Muscle of leg (tissue), 3 donors: ENCODE measurements at regions not wholly inside any gene's neighbourhood (a gene's known extent, or its start where the extent isn't known, plus 50 kb on each side); places are given as distances from the start of the nearest gene placed in this dataset.
A peak's percentile ranks its signal among the peaks of the same experiment; 100 is the strongest.

Source experiments
- DNase-seq: peaks from one replicate; pipeline ENCODE4 v3.0.0; 2013
- H3K27ac ChIP-seq: one replicate; pipeline ENCODE4 v1.5.1; 2013; ENCODE audit warnings: mild to moderate bottlenecking, low read length, control low read depth
- H3K27me3 ChIP-seq: one replicate; pipeline ENCODE4 v1.6.1; 2013; ENCODE audit warnings: low read length; ENCODE audit not compliant: control insufficient read depth, insufficient read depth
- H3K36me3 ChIP-seq: one replicate; pipeline ENCODE4 v1.6.1; 2013; ENCODE audit warnings: low read length; ENCODE audit not compliant: control insufficient read depth, insufficient read depth
- H3K4me1 ChIP-seq: one replicate; pipeline ENCODE4 v1.6.1; 2013; ENCODE audit warnings: low read length; ENCODE audit not compliant: control insufficient read depth, insufficient read depth
- H3K4me3 ChIP-seq: one replicate; pipeline ENCODE4 v1.5.1; 2013; ENCODE audit warnings: low read length, control low read depth
- H3K9me3 ChIP-seq: replicated peaks from 2 replicates; pipeline ENCODE4 v1.6.1; 2013; ENCODE audit warnings: low read depth, low read length; ENCODE audit not compliant: control insufficient read depth
- WGBS: methylation state at CpG from one replicate; pipeline ENCODE4 v1.1.5; 2013; ENCODE audit warnings: missing lambda C conversion rate; ENCODE audit not compliant: insufficient coverage; 5-methylcytosine and 5-hydroxymethylcytosine counted together

GRCh38 chr4:149140841-149141240 is 674.8 kb downstream of the IQCM start:
- Histone ChIP-seq H3K27me3 (no peaks in the 10 kb centered on the region), H3K36me3 (no peaks in the 10 kb centered on the region), H3K4me1 (peaks cover 7% of the 10 kb centered on the region), H3K27ac (no peak overlapping the region), H3K9me3 (no peaks in the 10 kb centered on the region), H3K4me3 (no peak overlapping the region)
- no CpG with 5 or more reads among the region's 2 CpGs for WGBS
- DNase-seq = no peak

- Histone ChIP-seq H3K4me3 (no peak overlapping the region), H3K27me3 (no peaks in the 10 kb centered on the region), H3K36me3 (no peaks in the 10 kb centered on the region), H3K27ac (peak overlapping the region; percentile 8), H3K4me1 (peaks cover 7% of the 10 kb centered on the region), H3K9me3 (peaks cover 10% of the 10 kb centered on the region)
- WGBS = 13% methylated on average over 1 of the region's 3 CpGs
- peak; percentile 75 for DNase-seq
These were observed 678.6 kb downstream of the IQCM start for GRCh38 chr4:149136951-149137620.

GRCh38 chr4:149135062-149135461 is 680.6 kb downstream of the IQCM start:
- no peak overlapping the region for H3K27ac ChIP-seq
- WGBS = no CpG with 5 or more reads among the region's 4 CpGs
- no peak overlapping the region for H3K4me3 ChIP-seq

GRCh38 chr4:149121023-149121404 is 678.8 kb upstream of the NR3C2 start:
- WGBS = no CpG with 5 or more reads among the region's 5 CpGs
- Histone ChIP-seq H3K27ac (no peak overlapping the region), H3K4me1 (no peaks in the 10 kb centered on the region), H3K27me3 (no peaks in the 10 kb centered on the region), H3K9me3 (no peaks in the 10 kb centered on the region), H3K4me3 (no peak overlapping the region), H3K36me3 (no peaks in the 10 kb centered on the region)
- DNase-seq = no peak

More at GRCh38 chr4:149135062-149135461, 680.6 kb downstream of the IQCM start:
- peaks cover 10% of the 10 kb centered on the region for H3K9me3 ChIP-seq
- peaks cover 7% of the 10 kb centered on the region for H3K4me1 ChIP-seq
- no peak for DNase-seq
- H3K27me3 ChIP-seq = no peaks in the 10 kb centered on the region
- H3K36me3 ChIP-seq = no peaks in the 10 kb centered on the region

GRCh38 chr4:149120331-149121022 is 678.3 kb upstream of the NR3C2 start:
- H3K27ac ChIP-seq = no peak overlapping the region
- no peaks in the 10 kb centered on the region for H3K27me3 ChIP-seq
- no peak overlapping the region for H3K4me3 ChIP-seq
- no peaks in the 10 kb centered on the region for H3K36me3 ChIP-seq
- no peaks in the 10 kb centered on the region for H3K4me1 ChIP-seq
- DNase-seq = no peak
- H3K9me3 ChIP-seq = no peaks in the 10 kb centered on the region
- no CpG with 5 or more reads among the region's 2 CpGs for WGBS

- Histone ChIP-seq H3K4me3 (no peak overlapping the region), H3K27ac (no peak overlapping the region), H3K36me3 (no peaks in the 10 kb centered on the region), H3K4me1 (peaks cover 2% of the 10 kb centered on the region), H3K9me3 (no peaks in the 10 kb centered on the region), H3K27me3 (no peaks in the 10 kb centered on the region)
- WGBS = no CpG with 5 or more reads among the region's 2 CpGs
- DNase-seq = no peak
These were observed 674.6 kb upstream of the NR3C2 start for GRCh38 chr4:149116806-149117205.

- Histone ChIP-seq H3K27me3 (no peaks in the 10 kb centered on the region), H3K9me3 (no peaks in the 10 kb centered on the region), H3K4me1 (peaks cover 2% of the 10 kb centered on the region), H3K4me3 (no peak overlapping the region), H3K36me3 (no peaks in the 10 kb centered on the region), H3K27ac (no peak overlapping the region)
- DNase-seq = peak; percentile 76
- no CpG with 5 or more reads among the region's 1 CpG for WGBS
These were observed 671.7 kb upstream of the NR3C2 start for GRCh38 chr4:149113804-149114430.

- Histone ChIP-seq H3K27ac (no peak overlapping the region), H3K4me1 (peaks cover 2% of the 10 kb centered on the region), H3K27me3 (no peaks in the 10 kb centered on the region), H3K4me3 (no peak overlapping the region), H3K9me3 (no peaks in the 10 kb centered on the region), H3K36me3 (no peaks in the 10 kb centered on the region)
- WGBS = no CpG with 5 or more reads among the region's 3 CpGs
- no peak for DNase-seq
These were observed 669.9 kb upstream of the NR3C2 start for GRCh38 chr4:149112109-149112508.

GRCh38 chr4:149110481-149110880 is 668.3 kb upstream of the NR3C2 start:
- Histone ChIP-seq H3K4me1 (peaks cover 2% of the 10 kb centered on the region), H3K27me3 (no peaks in the 10 kb centered on the region), H3K9me3 (no peaks in the 10 kb centered on the region), H3K36me3 (no peaks in the 10 kb centered on the region), H3K4me3 (no peak overlapping the region), H3K27ac (no peak overlapping the region)
- WGBS = no CpG with 5 or more reads among the region's 3 CpGs
- no peak for DNase-seq

GRCh38 chr4:149108626-149109025 is 666.4 kb upstream of the NR3C2 start:
- Histone ChIP-seq H3K27me3 (no peaks in the 10 kb centered on the region), H3K4me1 (no peaks in the 10 kb centered on the region), H3K36me3 (no peaks in the 10 kb centered on the region), H3K27ac (no peak overlapping the region), H3K4me3 (no peak overlapping the region), H3K9me3 (no peaks in the 10 kb centered on the region)
- no peak for DNase-seq
- WGBS = no CpG with 5 or more reads among the region's 2 CpGs
